HG02973 (cell line): ENCODE measurements at regions not wholly inside any gene's neighbourhood (a gene's known extent, or its start where the extent isn't known, plus 50 kb on each side); places are given as distances from the start of the nearest gene placed in this dataset.

ENCODE experiments used
- ATAC-seq: cut with Tn5 transposase; IDR thresholded peaks from one replicate; pipeline ENCODE4 v1.9.1; 2021; ENCODE audit warnings: moderate library complexity; ENCODE audit not compliant: unreplicated experiment

GRCh38 chr12:58811346-58811745, 109.0 kb downstream of the LRIG3 start:
- no peak for ATAC-seq

- ATAC-seq = no peak
These were observed 108.1 kb downstream of the LRIG3 start for GRCh38 chr12:58812214-58812613.

- no peak for ATAC-seq
These were observed 106.3 kb downstream of the LRIG3 start for GRCh38 chr12:58814036-58814435.

GRCh38 chr12:58815235-58815634, 105.1 kb downstream of the LRIG3 start:
- no peak for ATAC-seq

GRCh38 chr12:58818546-58818945, 101.8 kb downstream of the LRIG3 start:
- ATAC-seq = no peak

GRCh38 chr12:58819345-58819744, 101.0 kb downstream of the LRIG3 start:
- no peak for ATAC-seq

GRCh38 chr12:58819985-58820384, 100.3 kb downstream of the LRIG3 start:
- ATAC-seq = no peak
